Renal cortex interstitium (tissue), 11 donors: ENCODE measurements at regions not wholly inside any gene's neighbourhood (a gene's known extent, or its start where the extent isn't known, plus 50 kb on each side); places are given as distances from the start of the nearest gene placed in this dataset.

Source experiments
- DNase-seq, 11 donors: peaks; one replicate each; pipeline ENCODE4 v3.0.0-alpha.2; 2013; ENCODE audit warnings: low read depth in 9 of 11, low spot score in 4 of 11; ENCODE audit errors: extremely low read depth in 1 of 11

- no peak for DNase-seq
Measured at GRCh38 chr9:581673-582497, 259.6 kb upstream of the DMRT1 start.

DNA sequence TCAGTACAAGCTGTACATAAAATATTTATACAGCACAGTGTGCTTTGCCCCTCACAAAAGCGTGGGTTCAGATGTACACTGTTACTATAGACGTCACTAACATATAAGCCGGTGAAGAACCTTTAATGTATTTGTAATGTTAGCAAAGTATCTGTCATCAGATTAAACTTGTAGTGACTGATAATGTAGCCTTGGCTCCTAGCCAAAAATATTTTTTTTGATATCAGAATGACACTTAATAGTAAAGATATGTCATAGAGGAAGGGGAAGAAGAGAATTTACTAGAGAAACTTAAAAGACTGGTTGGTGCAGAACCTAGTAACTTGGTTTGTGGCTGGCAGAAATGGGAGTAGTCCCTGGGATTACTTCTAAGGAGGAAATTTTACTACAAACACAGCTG lies 258.7 kb upstream of the DMRT1 start:
- DNase-seq, result no peak

DNA sequence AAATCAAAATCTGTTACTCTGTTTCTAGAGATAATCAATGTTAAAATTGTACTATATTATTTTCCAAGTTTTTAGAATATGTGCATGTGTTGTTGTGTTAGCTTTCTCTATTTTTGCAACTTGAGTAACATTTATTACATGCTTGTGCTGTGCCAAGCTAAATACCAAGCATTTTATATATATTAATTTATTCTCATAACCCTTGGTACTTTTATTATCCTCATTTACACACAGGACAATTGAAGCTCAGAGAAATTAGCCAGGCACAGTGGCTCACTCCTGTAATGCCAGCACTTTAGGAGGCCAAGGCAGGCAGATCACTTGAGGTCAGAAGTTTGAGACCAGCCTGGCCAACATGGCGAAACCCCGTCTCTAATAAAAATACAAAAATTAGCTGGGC lies 254.0 kb upstream of the DMRT1 start:
- DNase-seq, result no peak

DNA sequence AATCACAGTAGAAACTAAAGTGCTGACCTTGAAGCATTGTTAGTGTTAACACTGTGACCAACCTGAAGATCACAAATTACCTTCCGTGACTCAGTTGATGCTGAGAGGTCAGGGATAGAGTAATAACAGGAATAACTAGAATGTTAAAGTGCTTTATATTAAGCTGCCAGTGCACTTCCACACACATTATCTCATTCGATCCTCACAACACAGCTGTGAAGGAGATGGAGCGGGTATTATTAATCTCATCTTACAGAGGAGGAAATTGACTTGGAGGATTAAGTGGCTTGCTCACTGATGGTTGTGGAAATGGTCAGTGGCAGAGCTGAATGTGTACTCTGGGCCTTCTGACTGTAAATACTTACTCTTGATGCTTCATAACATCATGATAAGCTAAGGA lies 252.5 kb upstream of the DMRT1 start:
- DNase-seq, result no peak

DNA sequence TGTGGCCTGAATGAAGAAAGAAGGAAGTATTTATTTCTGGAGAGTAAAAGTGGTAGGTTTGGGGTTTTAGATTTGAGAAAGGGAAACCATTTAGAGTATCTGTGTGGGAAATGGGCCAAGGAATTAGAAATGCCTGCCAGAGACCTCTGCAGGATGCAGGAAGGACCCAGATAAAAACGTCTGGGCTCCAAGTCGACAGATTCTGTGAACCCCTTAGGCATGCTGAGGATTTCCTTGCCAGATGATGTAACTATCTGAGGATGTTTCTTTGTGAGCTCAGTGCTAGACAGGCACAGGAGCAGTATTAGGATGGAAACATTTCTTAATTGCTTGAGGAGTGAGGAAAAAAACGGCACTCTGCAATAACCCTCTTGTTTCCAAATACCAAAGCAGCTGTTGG lies 251.8 kb upstream of the DMRT1 start:
- DNase-seq, result no peak

DNA sequence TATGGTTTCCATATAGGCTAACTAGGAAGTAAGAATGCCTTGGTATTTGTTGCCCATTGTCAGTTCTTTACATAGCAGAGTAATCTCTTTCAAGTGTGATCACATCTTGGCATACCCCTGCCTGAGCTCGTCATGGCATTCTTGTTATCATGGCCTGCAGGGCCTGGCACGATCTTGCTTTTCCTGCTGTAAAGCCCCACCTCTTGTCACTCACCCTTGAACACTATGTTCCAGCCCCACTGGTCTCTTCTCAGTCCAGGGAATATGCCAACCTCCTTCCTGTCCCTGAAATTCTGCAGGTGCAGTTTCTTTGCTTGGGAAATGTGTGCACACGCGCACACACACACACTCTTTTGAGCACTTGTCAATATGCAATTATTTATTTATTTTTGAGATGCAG lies 250.2 kb upstream of the DMRT1 start:
- no peak for DNase-seq

DNA sequence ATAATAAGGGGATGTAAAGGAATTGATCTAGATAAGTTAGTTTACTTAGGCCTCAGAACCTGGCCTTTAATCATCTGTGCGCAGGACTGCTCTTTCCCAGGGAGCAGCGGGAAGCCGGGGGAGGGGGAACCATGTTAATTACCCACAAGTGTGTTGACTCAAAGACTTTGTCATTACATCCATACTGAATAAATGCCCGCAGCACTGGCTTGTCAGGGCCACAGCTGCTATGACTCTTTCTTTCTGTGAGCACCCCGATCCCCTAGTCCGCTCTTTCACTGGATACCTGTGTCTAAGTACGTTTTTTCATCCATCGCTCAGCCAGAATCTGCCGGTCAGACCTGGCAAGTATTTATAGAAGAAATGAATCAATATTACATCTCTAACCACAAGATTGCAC lies 249.3 kb upstream of the DMRT1 start:
- no peak for DNase-seq

DNA sequence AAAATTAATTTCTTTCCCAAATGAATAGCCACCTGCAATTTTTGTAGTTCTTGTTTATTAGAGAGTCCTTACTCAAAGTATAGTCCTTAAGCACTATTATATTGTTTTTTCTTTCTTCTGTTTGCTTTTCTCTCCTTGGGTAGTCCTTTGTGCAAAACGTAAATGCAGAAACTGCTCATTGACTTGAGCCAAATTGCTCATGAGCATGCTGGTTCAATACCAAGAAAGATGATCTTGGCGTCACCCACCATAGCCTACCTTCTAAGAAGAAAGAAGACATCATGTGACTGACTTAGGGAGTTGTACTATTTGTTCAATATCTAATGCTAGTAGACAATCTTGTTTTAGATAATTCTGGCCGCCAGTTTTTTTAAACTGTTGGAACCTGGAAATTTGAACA lies 248.8 kb upstream of the DMRT1 start:
- no peak for DNase-seq

DNA sequence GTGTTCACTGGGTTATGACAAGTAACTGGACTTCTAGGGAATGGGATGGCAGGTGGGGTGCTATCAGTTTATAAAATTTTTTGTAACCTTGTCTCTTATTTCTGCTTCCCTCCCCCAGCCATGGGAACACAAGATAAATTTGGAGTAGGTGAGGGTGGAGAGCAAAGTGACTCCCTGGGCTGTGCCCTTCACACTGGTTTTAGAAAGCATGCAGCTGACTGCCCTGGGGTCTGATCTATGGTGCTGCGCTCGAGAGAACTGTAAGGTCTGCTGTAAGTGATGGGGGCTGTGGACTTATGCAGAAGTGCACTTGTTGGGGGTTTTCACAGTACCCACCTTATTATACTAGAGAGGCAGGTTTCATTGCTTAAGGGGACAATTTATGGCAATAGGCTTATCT lies 247.7 kb upstream of the DMRT1 start:
- DNase-seq, result no peak

- DNase-seq, result no peak
Measured at GRCh38 chr9:596703-597102, 244.8 kb upstream of the DMRT1 start.

DNA sequence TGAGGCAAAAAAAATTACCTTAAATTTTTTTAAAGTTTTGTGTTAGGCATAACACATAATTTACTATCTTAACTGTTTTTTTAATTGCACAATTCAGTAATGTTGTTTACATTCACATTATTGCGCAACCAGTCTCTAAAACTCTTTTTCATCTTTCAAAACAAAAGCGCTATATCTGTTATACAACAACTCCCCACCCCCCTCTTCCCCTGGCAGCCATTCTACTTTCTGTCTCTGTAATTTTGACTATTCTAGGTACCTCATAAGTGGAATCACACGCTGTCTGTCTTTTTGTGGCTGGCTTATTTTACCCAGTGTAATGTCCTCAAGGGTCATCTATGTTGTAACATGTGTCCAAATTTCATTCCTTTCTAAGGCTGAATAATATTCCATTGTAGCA lies 241.5 kb upstream of the DMRT1 start:
- no peak for DNase-seq

DNA sequence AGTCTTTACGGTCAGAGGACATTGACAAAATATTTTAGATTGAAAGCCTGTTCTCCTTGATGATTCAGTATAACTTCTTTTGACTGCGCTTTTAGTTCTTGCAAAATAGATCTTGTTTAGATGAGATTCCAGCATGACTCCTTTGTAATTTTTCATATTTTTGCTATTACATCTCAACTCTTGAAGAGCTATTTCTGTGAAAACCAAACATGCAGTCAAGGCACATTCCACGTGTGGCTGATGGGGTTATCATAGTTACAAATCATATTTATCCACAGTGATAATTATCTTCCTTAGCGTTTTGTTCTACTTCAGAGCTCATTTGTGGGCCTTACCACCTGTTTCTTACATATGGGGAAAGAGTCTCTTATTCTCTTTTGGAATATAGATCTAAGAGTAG lies 238.8 kb upstream of the DMRT1 start:
- no peak for DNase-seq

GRCh38 chr9:603126-603525 lies 238.4 kb upstream of the DMRT1 start:
- DNase-seq, result no peak

DNA sequence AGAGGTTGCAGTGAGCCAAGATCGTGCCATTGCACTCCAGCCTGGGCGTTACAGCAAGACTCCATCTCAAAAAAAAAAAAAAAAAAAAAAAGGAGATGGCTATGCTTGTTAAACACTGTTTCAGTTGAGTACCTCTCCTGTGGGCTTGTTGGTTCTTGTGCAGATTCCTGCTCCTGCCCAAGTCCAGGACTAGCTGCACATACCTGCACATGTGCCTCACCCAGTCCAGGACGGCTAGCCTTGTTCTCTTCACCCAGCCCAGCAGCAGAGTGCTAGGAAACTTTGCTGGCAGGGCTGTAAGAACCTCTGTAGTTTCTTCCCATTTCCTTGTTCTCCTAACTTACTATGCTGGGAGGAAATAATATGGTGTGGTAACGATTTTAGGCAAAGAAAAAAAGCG lies 234.1 kb upstream of the DMRT1 start:
- no peak for DNase-seq

GRCh38 chr9:613771-614347 lies 227.6 kb upstream of the DMRT1 start:
- DNase-seq, result peak; percentile 61 to 82 (median 75)

- DNase-seq, result no peak
Measured at GRCh38 chr9:614431-614830, 227.1 kb upstream of the DMRT1 start.

DNA sequence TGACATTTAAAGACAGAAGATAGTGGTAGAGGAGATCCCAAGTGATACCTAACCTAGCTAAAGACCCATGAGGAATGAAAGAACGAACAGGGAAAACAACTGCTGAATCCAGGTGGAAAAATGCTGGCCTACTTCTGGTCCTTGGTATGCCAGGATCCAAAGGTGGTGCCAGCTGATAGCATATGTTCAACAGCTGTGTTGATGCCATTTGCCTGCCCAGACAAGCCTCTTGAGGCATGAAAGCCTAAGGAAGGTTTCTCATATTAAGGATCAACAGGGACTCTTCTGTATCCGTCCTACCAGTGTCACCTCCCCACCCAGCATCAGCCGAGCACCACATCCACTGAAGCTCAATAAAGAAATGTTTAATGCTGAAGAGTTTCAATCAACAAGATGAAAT lies 225.7 kb upstream of the DMRT1 start:
- no peak for DNase-seq

DNA sequence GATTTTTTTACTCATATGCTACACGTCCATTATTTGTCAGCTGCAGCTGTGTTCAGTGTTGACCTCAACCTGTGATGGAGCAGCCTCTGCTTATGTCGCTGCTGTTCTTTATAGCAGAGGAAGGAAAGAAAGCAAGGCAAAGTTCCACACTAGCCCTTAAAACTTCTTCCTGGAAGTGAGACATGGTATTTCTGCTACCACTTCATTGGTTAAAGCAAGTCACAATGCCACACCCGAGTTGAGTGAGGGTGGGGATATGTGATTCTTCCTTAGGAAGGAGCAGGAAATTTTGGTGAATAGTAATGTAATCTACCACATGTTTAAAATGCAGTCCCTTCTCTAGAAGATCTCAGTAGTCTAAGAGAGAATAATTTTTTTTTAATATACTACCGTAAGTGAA lies 224.8 kb upstream of the DMRT1 start:
- no peak for DNase-seq

DNA sequence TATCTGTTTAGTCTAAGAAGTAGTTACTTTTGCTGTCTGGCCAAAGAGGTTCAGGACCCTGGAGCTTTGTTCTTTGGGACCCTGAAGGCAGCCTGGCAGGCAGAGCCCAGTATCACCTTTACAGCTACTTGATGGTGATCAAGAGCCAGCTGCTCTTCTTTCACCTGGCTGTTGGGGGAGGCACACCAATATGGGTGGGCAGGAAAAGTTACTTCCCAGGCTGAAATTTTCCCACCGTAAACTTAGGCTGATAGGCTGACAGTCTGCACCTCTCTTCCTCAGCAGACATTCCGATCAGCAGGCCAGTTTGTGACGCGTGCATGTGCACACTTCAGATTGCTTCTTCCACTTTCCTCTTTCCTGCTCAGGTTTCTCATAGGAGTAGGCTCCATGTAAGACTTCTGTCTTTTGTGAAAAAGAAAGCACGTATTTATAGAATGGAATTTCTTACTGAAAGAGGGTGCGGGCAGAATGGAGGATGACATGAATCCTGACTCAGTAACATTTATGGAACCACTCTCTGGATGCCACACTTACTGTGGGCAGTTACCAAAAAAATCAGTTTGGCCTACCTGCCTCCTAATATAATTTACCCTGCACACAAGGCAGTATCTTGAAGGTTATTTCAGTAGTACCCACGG lies 223.9 kb upstream of the DMRT1 start:
- no peak for DNase-seq

DNA sequence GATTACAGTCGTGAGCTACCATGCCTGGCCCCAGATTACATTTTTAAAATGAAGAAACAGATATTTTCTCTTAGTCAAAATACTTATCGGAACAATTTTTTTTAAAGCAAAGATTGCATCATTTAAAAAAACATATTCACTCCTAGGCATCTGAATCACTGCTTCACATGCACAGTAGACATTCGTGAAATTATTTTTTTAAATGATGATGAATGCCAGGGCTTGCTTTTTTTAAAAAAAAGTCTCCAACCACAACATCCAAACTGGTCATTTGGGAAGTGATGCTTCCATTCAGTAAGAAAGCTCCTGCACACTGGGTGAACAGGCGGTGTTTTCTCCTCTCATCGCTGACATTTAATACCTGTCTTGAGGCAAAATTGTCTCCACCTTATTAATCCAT lies 223.0 kb upstream of the DMRT1 start:
- DNase-seq, result no peak
